GM12878 (cell line): ENCODE measurements at regions not wholly inside any gene's neighbourhood (a gene's known extent, or its start where the extent isn't known, plus 50 kb on each side); places are given as distances from the start of the nearest gene placed in this dataset.

ENCODE experiments used
- ATAC-seq: fragments of 200-7000 bp; cut with Tn5 transposase; 3 replicates; pipeline ENCODE4 v1.9.1; 2020; ENCODE audit warnings: mild to moderate bottlenecking, moderate library complexity
- BruUV-seq: library from RNA; stranded (reverse); fragments of 400-500 nt; replicated peaks from 2 replicates; lab custom pipeline; 2021; lab: Mats Ljungman, UMichigan
- CTCF ChIA-PET: fragments of 300-600 bp; sonication (Branson Sonifier 250); formaldehyde crosslinking; extraction: SDS; loops from one replicate; lab custom pipeline; 2021; ENCODE audit warnings: inconsistent platforms; lab: Yijun Ruan, JAX
- POLR2A ChIA-PET: fragments of 350-600 bp; formaldehyde crosslinking; extraction: SDS; loops from one replicate; lab custom pipeline; 2021; ENCODE audit warnings: inconsistent platforms; lab: Charles Lee
- RAD21 ChIA-PET: fragments of 300-600 bp; sonication (Branson Sonifier 250); formaldehyde crosslinking; loops from one replicate; lab custom pipeline; 2023; ENCODE audit warnings: antibody characterized with exemption; ENCODE audit not compliant: unreplicated experiment; lab: Charles Lee
- SMC1A ChIA-PET: fragments of 300-600 bp; sonication (Branson Sonifier 250); formaldehyde crosslinking; loops from one replicate; lab custom pipeline; 2023; ENCODE audit not compliant: unreplicated experiment, uncharacterized antibody; lab: Charles Lee
- DNase-seq: peaks from one replicate; pipeline ENCODE4 v3.0.0-alpha.2; 2011; ENCODE audit warnings: low read depth, low spot score
- FAIRE-seq: peaks from 3 replicates; lab custom pipeline; 2011; peaks lifted over from hg19 to GRCh38; lab: Jason Lieb, UNC
- H2AFZ ChIP-seq: 2 replicates; pipeline ENCODE4 v1.6.0; 2011; ENCODE audit warnings: low read depth, low read length, control low read depth; ENCODE audit not compliant: control insufficient read depth
- H3K27ac ChIP-seq: 2 replicates; pipeline ENCODE4 v1.5.1; 2011; ENCODE audit warnings: control low read depth; ENCODE audit not compliant: control insufficient read depth, insufficient read depth
- H3K27me3 ChIP-seq, 2 experiments: replicated peaks in 1 of 2; 2 replicates each; pipeline versions ENCODE4 v1.6.0 to v1.6.1; 2011; ENCODE audit warnings: low read length in 1 of 2; ENCODE audit not compliant: control insufficient read depth in 2 of 2, insufficient read depth in 2 of 2
- H3K36me3 ChIP-seq, 2 experiments: 2 replicates each; pipeline ENCODE4 v1.5.1; 2011; ENCODE audit warnings: low read length in 1 of 2; ENCODE audit not compliant: control insufficient read depth in 2 of 2, insufficient read depth in 2 of 2
- H3K4me1 ChIP-seq: 2 replicates; pipeline ENCODE4 v1.6.1; 2011; ENCODE audit warnings: mild to moderate bottlenecking, low read length, moderate library complexity, mixed read lengths; ENCODE audit not compliant: control insufficient read depth, insufficient read depth
- H3K4me2 ChIP-seq: 2 replicates; pipeline ENCODE4 v1.6.0; 2011; ENCODE audit warnings: control low read depth; ENCODE audit not compliant: control insufficient read depth, insufficient read depth
- H3K4me3 ChIP-seq: fragments of 200-600 bp; sonication (generic); 2 replicates; pipeline ENCODE4 v1.5.1; 2016
- H3K79me2 ChIP-seq: 2 replicates; pipeline ENCODE4 v1.6.0; 2011; ENCODE audit warnings: low read length; ENCODE audit not compliant: control insufficient read depth, insufficient read depth
- H3K9ac ChIP-seq: 2 replicates; pipeline ENCODE4 v1.8.0; 2011; ENCODE audit warnings: low read length, control low read depth, mixed read lengths; ENCODE audit not compliant: control insufficient read depth, insufficient read depth
- H3K9me3 ChIP-seq: replicated peaks from 3 replicates; pipeline ENCODE4 v1.5.1; 2011; ENCODE audit warnings: mild to moderate bottlenecking, low read length; ENCODE audit not compliant: control insufficient read depth, insufficient read depth
- H4K20me1 ChIP-seq: 2 replicates; pipeline ENCODE4 v1.6.0; 2011; ENCODE audit not compliant: control insufficient read depth, insufficient read depth
- HCFC1 ChIP-seq: fragments of 150-350 bp; IDR thresholded peaks from 2 replicates; pipeline ENCODE4 v1.6.1; 2014; ENCODE audit warnings: low read length
- NBN ChIP-seq: fragments of 450-650 bp; IDR thresholded peaks from 2 replicates; pipeline ENCODE4 v1.6.1; 2016
- TARDBP ChIP-seq: IDR thresholded peaks from 2 replicates; pipeline ENCODE4 v1.6.1; 2016; ENCODE audit warnings: borderline replicate concordance
- YY1 ChIP-seq: IDR thresholded peaks from 2 replicates; pipeline ENCODE4 v1.6.1; 2011; ENCODE audit warnings: low read depth, mild to moderate bottlenecking, low read length
- ZNF217 ChIP-seq: fragments of 450-650 bp; IDR thresholded peaks from 2 replicates; pipeline ENCODE4 v1.6.1; 2017; ENCODE audit warnings: antibody characterized with exemption, mild to moderate bottlenecking
- WGBS: methylation state at CpG from one replicate; pipeline ENCODE4 v1.1.6; 2016; ENCODE audit warnings: low lambda C conversion rate; ENCODE audit not compliant: insufficient replicate concordance, insufficient coverage; ENCODE audit errors: missing lambda C conversion rate; 5-methylcytosine and 5-hydroxymethylcytosine counted together
- in situ Hi-C: fragments of 300-500 bp; cut with MboI; formaldehyde crosslinking; loops from 9 replicates; pipeline ENCODE4 v1.14.3; 2018; ENCODE audit warnings: mixed read lengths
- intact Hi-C: fragments of 100-400 bp; cut with micrococcal nuclease; formaldehyde crosslinking; loops from one replicate; pipeline ENCODE4 v1.14.2; 2022; ENCODE audit not compliant: unreplicated experiment
- TF ChIP-seq, protein P1 (sequence below): fragments of 450-650 bp; IDR thresholded peaks from 2 replicates; pipeline ENCODE4 v1.6.1; 2016; ENCODE audit warnings: mild to moderate bottlenecking
- TF ChIP-seq, protein P2 (sequence below): fragments of 450-650 bp; IDR thresholded peaks from 2 replicates; pipeline ENCODE4 v1.6.1; 2016; ENCODE audit warnings: mild to moderate bottlenecking, moderate library complexity, borderline replicate concordance

GRCh38 chr5:39945870-39946269 is 521.1 kb upstream of the DAB2 start:
- H3K4me2 ChIP-seq: no peak overlapping the region
- ChIA-PET POLR2A (no interaction called here), SMC1A (interaction anchor here (1.4 kb wide), 1 partner anchor 743 kb away, joined by 4 read pairs; no protein-coding TSS in a partner anchor), RAD21 (no interaction called here), CTCF (interaction anchor here (4.2 to 4.5 kb wide), 2 partner anchors 739 to 743 kb away, joined by 28 to 40 read pairs; no protein-coding TSS in a partner anchor)
- ATAC-seq (no peak), FAIRE-seq (no peak), DNase-seq (no peak)
- no peak overlapping the region for H2AFZ ChIP-seq
- in situ Hi-C loops (loop anchor here (10.0 kb wide), 1 partner anchor 361 kb away; no protein-coding TSS in a partner anchor), intact Hi-C loops (loop anchor here (5.0 to 10.0 kb wide), 3 partner anchors 231 to 931 kb away; no protein-coding TSS in a partner anchor)
- no peaks in the 10 kb centered on the region for H3K36me3 ChIP-seq
- WGBS: 94% methylated on average over 1 of the region's 1 CpG
- no peaks in the 10 kb centered on the region for H4K20me1 ChIP-seq
- no peak overlapping the region for H3K27ac ChIP-seq
- H3K9ac ChIP-seq: no peak overlapping the region
- H3K79me2 ChIP-seq: no peaks in the 10 kb centered on the region
- H3K27me3 ChIP-seq: no peaks in the 10 kb centered on the region
- BruUV-seq: no TSS peak
- TF ChIP-seq ZNF217: no peak
- TF ChIP-seq, protein P1, sequence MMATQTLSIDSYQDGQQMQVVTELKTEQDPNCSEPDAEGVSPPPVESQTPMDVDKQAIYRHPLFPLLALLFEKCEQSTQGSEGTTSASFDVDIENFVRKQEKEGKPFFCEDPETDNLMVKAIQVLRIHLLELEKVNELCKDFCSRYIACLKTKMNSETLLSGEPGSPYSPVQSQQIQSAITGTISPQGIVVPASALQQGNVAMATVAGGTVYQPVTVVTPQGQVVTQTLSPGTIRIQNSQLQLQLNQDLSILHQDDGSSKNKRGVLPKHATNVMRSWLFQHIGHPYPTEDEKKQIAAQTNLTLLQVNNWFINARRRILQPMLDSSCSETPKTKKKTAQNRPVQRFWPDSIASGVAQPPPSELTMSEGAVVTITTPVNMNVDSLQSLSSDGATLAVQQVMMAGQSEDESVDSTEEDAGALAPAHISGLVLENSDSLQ: no peak
- no peak for TF ChIP-seq NBN
- TF ChIP-seq HCFC1: no peak
- TF ChIP-seq TARDBP: no peak
- TF ChIP-seq YY1: no peak
- TF ChIP-seq, protein P2, sequence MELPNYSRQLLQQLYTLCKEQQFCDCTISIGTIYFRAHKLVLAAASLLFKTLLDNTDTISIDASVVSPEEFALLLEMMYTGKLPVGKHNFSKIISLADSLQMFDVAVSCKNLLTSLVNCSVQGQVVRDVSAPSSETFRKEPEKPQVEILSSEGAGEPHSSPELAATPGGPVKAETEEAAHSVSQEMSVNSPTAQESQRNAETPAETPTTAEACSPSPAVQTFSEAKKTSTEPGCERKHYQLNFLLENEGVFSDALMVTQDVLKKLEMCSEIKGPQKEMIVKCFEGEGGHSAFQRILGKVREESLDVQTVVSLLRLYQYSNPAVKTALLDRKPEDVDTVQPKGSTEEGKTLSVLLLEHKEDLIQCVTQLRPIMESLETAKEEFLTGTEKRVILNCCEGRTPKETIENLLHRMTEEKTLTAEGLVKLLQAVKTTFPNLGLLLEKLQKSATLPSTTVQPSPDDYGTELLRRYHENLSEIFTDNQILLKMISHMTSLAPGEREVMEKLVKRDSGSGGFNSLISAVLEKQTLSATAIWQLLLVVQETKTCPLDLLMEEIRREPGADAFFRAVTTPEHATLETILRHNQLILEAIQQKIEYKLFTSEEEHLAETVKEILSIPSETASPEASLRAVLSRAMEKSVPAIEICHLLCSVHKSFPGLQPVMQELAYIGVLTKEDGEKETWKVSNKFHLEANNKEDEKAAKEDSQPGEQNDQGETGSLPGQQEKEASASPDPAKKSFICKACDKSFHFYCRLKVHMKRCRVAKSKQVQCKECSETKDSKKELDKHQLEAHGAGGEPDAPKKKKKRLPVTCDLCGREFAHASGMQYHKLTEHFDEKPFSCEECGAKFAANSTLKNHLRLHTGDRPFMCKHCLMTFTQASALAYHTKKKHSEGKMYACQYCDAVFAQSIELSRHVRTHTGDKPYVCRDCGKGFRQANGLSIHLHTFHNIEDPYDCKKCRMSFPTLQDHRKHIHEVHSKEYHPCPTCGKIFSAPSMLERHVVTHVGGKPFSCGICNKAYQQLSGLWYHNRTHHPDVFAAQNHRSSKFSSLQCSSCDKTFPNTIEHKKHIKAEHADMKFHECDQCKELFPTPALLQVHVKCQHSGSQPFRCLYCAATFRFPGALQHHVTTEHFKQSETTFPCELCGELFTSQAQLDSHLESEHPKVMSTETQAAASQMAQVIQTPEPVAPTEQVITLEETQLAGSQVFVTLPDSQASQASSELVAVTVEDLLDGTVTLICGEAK: no peak
- no peak overlapping the region for H3K4me3 ChIP-seq
- H3K4me1 ChIP-seq: no peaks in the 10 kb centered on the region
- H3K9me3 ChIP-seq: no peaks in the 10 kb centered on the region
